HEK293 (cell line): ENCODE measurements at regions not wholly inside any gene's neighbourhood (a gene's known extent, or its start where the extent isn't known, plus 50 kb on each side); places are given as distances from the start of the nearest gene placed in this dataset.
"Not testable (repeated sequence)": the region's sequence is repeated elsewhere in the genome, so short reads cannot be mapped to it uniquely, and the experiment has no call there.

Experiments
- CTCF ChIP-seq: fragments of 450-650 bp; formaldehyde crosslinking; IDR thresholded peaks from 2 replicates; pipeline ENCODE4 v1.5.1; 2016; ENCODE audit warnings: missing biosample characterization, missing genetic modification characterization
- ZNF26 ChIP-seq: fragments of 450-650 bp; formaldehyde crosslinking; IDR thresholded peaks from 2 replicates; pipeline ENCODE4 v1.5.1; 2016; ENCODE audit warnings: missing biosample characterization, missing genetic modification characterization
- ZNF280D ChIP-seq: fragments of 450-650 bp; formaldehyde crosslinking; IDR thresholded peaks from 2 replicates; pipeline ENCODE4 v1.5.1; 2016; ENCODE audit warnings: missing biosample characterization, missing genetic modification characterization
- ZNF416 ChIP-seq: fragments of 450-650 bp; formaldehyde crosslinking; IDR thresholded peaks from 2 replicates; pipeline ENCODE4 v1.5.1; 2016; ENCODE audit warnings: missing biosample characterization, missing genetic modification characterization
- ZNF704 ChIP-seq: fragments of 450-650 bp; formaldehyde crosslinking; IDR thresholded peaks from 2 replicates; pipeline ENCODE4 v1.5.1; 2016; ENCODE audit warnings: missing biosample characterization, missing genetic modification characterization

- not testable (repeated sequence) for TF ChIP-seq CTCF; ZNF280D (tag by site-specific recombination); ZNF26 (tag by site-specific recombination); ZNF416; ZNF704 (tag by site-specific recombination)
Measured at GRCh38 chr21:27025708-27026107, 58.8 kb upstream of the ADAMTS5 start.
